Spleen (tissue), 11 donors: ENCODE measurements at regions not wholly inside any gene's neighbourhood (a gene's known extent, or its start where the extent isn't known, plus 50 kb on each side); places are given as distances from the start of the nearest gene placed in this dataset.
"Not testable (repeated sequence)": the region's sequence is repeated elsewhere in the genome, so short reads cannot be mapped to it uniquely, and the experiment has no call there.

Source experiments
- DNase-seq: peaks from one replicate; pipeline ENCODE4 v3.0.0-alpha.2; 2020
- H3K27ac ChIP-seq, 8 donors: fragments of 200-600 bp; sonication (generic) in 7 of 8; 1 replicate in 4 of 8; 2 replicates in 4 of 8; pipeline versions ENCODE4 v1.5.0 to v1.8.0; 2016 to 2021; ENCODE audit warnings: inconsistent platforms in 4 of 8, mild to moderate bottlenecking in 4 of 8, moderate library complexity in 1 of 8
- H3K27me3 ChIP-seq, 7 donors: fragments of 200-600 bp; sonication (generic) in 6 of 7; replicated peaks in 1 of 7; 1 replicate in 4 of 7; 2 replicates in 3 of 7; pipeline versions ENCODE4 v1.5.0 to v1.8.0; 2016 to 2021; ENCODE audit warnings: inconsistent platforms in 3 of 7, mild to moderate bottlenecking in 1 of 7
- H3K36me3 ChIP-seq, 6 donors: fragments of 200-600 bp; sonication (generic) in 5 of 6; 1 replicate in 4 of 6; 2 replicates in 2 of 6; pipeline versions ENCODE4 v1.5.0 to v1.8.0; 2016 to 2021; ENCODE audit warnings: inconsistent platforms in 2 of 6
- H3K4me1 ChIP-seq, 6 donors: fragments of 200-600 bp; sonication (generic) in 5 of 6; 1 replicate in 3 of 6; 2 replicates in 3 of 6; pipeline versions ENCODE4 v1.5.0 to v1.8.0; 2016 to 2021; ENCODE audit warnings: inconsistent platforms in 3 of 6
- H3K4me3 ChIP-seq, 8 donors: fragments of 200-600 bp; sonication (generic) in 7 of 8; 1 replicate in 4 of 8; 2 replicates in 4 of 8; pipeline versions ENCODE4 v1.5.0 to v1.8.0; 2016 to 2021; ENCODE audit warnings: inconsistent platforms in 4 of 8, mild to moderate bottlenecking in 4 of 8, moderate library complexity in 2 of 8
- H3K9me3 ChIP-seq, 8 donors: fragments of 200-600 bp; sonication (generic) in 7 of 8; 1 replicate in 4 of 8; 2 replicates in 4 of 8; pipeline versions ENCODE4 v1.5.0 to v1.8.0; 2016 to 2021; ENCODE audit warnings: inconsistent platforms in 4 of 8
- POLR2A ChIP-seq, 3 donors: fragments of 450-650 bp; IDR thresholded peaks; one replicate each; pipeline ENCODE4 v1.5.1; 2017; ENCODE audit warnings: antibody characterized with exemption in 3 of 3, mild to moderate bottlenecking in 1 of 3
- POLR2AphosphoS5 ChIP-seq, 3 donors: sonication (generic); formaldehyde crosslinking; IDR thresholded peaks; one replicate each; pipeline ENCODE4 v1.5.1; 2017; ENCODE audit warnings: antibody characterized with exemption in 3 of 3
- WGBS, 5 donors: extraction: QIAGEN DNeasy Blood & Tissue Kit in 3 of 5; methylation state at CpG; one replicate each; pipeline versions ENCODE4 v1.1.5 to v1.1.7; 2013 to 2018; 5-methylcytosine and 5-hydroxymethylcytosine counted together
- intact Hi-C: fragments of 100-400 bp; cut with DNase I; formaldehyde crosslinking; loops from one replicate; pipeline ENCODE4 v1.15.0; 2023; ENCODE audit warnings: low total_unique reads
- TF ChIP-seq, protein P1 (sequence below), 11 experiments: fragments of 200-600 bp in 7 of 11; fragments of 450-650 bp in 4 of 11; sonication (generic) in 4 of 11; IDR thresholded peaks in 8 of 11; conservative IDR thresholded peaks in 3 of 11; 1 replicate in 7 of 11; 2 replicates in 4 of 11; pipeline versions ENCODE4 v1.4.0 to v1.8.0; 2016 to 2021; ENCODE audit warnings: antibody characterized with exemption in 11 of 11, inconsistent platforms in 4 of 11, mild to moderate bottlenecking in 1 of 11
- donor health status: healthy with polysubstance abuse.
- donor health status: DM: no; HTN: no; CAD: no; lungs with moderate emphysema.
- donor health status: DM: no; HTN: no; CAD: no.
- donor health status: Bipolar disorder and iron deficiency.
- donor health status: healthy.
- donor health status: DM: no; HTN: no; CAD: no.
- donor health status: DM: yes; HTN: yes; CAD: no.

DNA sequence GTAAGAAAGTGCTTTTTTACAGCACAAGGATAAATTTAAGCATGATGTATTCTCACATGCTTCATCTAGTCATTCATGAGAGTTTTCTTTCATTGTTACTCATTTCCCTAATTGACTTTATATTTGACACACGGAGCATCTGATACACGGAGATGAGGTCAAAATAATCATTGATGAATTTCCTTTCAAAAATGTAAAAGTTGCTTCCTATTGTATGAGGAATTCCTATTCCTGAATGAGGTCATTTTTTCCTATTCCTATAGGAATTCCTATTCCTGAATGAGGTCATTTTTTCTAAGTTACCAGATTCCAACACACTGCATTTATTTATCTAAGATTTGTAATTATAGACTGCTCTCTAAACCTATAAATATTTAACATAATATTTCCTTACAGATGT, 316.7 kb upstream of the KITLG start:
- 50 to 72% (median 62%) methylated on average over 2 of the region's 2 CpGs for whole genome bisulfite sequencing, 5 donors
- DNase-seq = no peak

DNA sequence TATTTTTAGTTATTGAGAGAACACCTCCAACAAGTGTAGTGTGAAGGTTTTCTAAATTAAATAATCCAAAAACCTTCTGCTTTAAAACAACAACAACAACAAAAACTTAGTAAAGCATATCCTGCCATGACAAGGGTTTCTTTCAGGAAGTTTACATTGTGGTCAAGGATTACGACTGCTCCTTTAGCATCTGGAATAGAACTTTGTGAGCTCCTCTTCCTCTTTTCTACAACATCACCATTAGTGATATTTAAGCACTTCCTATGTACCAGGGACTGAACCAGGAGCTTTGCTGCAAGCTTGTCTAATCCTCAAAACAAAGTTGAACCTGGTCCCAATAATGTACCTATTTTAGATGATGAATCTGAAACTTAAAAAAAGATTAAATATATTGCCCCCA, 315.4 kb upstream of the KITLG start:
- H3K27ac ChIP-seq = no peak overlapping the region
- no peak for DNase-seq
- intact Hi-C loops = no loop called here
- H3K4me1 ChIP-seq = no peaks in the 10 kb centered on the region
- no peaks in the 10 kb centered on the region for H3K9me3 ChIP-seq
- TF ChIP-seq, protein P1, sequence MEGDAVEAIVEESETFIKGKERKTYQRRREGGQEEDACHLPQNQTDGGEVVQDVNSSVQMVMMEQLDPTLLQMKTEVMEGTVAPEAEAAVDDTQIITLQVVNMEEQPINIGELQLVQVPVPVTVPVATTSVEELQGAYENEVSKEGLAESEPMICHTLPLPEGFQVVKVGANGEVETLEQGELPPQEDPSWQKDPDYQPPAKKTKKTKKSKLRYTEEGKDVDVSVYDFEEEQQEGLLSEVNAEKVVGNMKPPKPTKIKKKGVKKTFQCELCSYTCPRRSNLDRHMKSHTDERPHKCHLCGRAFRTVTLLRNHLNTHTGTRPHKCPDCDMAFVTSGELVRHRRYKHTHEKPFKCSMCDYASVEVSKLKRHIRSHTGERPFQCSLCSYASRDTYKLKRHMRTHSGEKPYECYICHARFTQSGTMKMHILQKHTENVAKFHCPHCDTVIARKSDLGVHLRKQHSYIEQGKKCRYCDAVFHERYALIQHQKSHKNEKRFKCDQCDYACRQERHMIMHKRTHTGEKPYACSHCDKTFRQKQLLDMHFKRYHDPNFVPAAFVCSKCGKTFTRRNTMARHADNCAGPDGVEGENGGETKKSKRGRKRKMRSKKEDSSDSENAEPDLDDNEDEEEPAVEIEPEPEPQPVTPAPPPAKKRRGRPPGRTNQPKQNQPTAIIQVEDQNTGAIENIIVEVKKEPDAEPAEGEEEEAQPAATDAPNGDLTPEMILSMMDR (IDR thresholded peaks at IDR 0.05 in 8 of 11, conservative IDR thresholded peaks at IDR 0.05 in 3 of 11) = no peak
- TF ChIP-seq POLR2AphosphoS5 (IDR thresholded peaks at IDR 0.05) (no peak), POLR2A (IDR thresholded peaks at IDR 0.05) (no peak)
- H3K4me3 ChIP-seq = no peak overlapping the region
- no peaks in the 10 kb centered on the region for H3K27me3 ChIP-seq
- WGBS, 5 donors = 13 to 35% (median 19%) methylated on average over 1 of the region's 1 CpG
- no peaks in the 10 kb centered on the region for H3K36me3 ChIP-seq

More for the DNA sequence above, 316.7 kb upstream of the KITLG start:
- no peaks in the 10 kb centered on the region for H3K4me1 ChIP-seq
- H3K9me3 ChIP-seq = no peaks in the 10 kb centered on the region
- no peak overlapping the region for H3K4me3 ChIP-seq
- intact Hi-C loops = no loop called here
- TF ChIP-seq POLR2A (IDR thresholded peaks at IDR 0.05) = no peak
- TF ChIP-seq, protein P1 (IDR thresholded peaks at IDR 0.05 in 8 of 11, conservative IDR thresholded peaks at IDR 0.05 in 3 of 11) = no peak
- no peak for TF ChIP-seq POLR2AphosphoS5 (IDR thresholded peaks at IDR 0.05)
- H3K27ac ChIP-seq = no peak overlapping the region
- H3K36me3 ChIP-seq = no peaks in the 10 kb centered on the region
- no peaks in the 10 kb centered on the region for H3K27me3 ChIP-seq

DNA sequence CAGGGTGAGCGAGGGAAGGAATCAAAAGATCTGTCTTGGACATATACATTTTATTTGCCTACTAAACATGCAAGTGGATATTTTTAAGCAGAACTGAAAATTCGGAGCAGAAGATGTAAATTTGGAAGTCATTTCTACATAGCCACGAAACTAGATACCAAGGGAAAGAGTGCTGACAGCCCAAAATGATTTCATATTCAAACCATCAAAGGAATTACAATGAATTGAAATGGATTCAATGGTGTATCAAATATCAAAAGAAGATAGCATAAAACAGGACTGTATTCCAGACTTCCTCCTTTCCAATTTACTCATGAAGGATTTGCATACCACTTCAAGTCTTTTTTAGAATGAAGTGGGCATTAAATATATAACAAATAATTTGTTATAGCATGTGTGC, 313.5 kb upstream of the KITLG start:
- Histone ChIP-seq H3K27ac (no peak overlapping the region), H3K36me3 (no peaks in the 10 kb centered on the region), H3K4me3 (no peak overlapping the region), H3K27me3 (no peaks in the 10 kb centered on the region), H3K9me3 (no peaks in the 10 kb centered on the region), H3K4me1 (no peaks in the 10 kb centered on the region)
- TF ChIP-seq POLR2A (IDR thresholded peaks at IDR 0.05) (no peak), POLR2AphosphoS5 (IDR thresholded peaks at IDR 0.05) (no peak)
- TF ChIP-seq, protein P1 (IDR thresholded peaks at IDR 0.05 in 8 of 11, conservative IDR thresholded peaks at IDR 0.05 in 3 of 11) = no peak
- no peak for DNase-seq
- intact Hi-C loops = no loop called here
- WGBS, 5 donors = 73 to 87% (median 77%) methylated on average over 3 of the region's 3 CpGs

DNA sequence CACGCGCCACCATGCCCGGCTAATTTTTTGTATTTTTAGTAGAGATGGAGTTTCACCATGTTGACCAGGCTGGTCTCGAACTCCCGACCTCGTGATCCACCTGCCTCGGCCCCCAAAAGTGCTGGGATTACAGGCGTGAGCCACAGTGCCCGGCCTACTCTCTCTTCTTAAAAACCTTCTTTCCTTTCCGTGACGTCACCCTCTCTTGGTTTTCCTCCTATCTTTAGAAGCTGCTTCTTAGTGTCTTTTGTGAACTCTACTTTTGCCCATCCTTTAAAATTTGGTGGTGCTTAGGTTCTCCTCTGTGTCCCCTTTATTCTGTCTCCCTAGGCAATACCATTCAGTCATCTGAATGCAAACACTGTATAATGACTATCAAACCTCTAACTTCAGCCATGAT, 311.2 kb upstream of the KITLG start:
- H3K27me3 ChIP-seq, intact Hi-C loops, H3K9me3 ChIP-seq, H3K36me3 ChIP-seq, H3K4me3 ChIP-seq, H3K4me1 ChIP-seq, H3K27ac ChIP-seq, DNase-seq: not testable (repeated sequence)
- 86 to 96% (median 92%) methylated on average over 11 of the region's 11 CpGs for WGBS, 5 donors
